ENCODE measurements at regions not wholly inside any gene's neighbourhood (a gene's known extent, or its start where the extent isn't known, plus 50 kb on each side); places are given as distances from the start of the nearest gene placed in this dataset.

DNA sequence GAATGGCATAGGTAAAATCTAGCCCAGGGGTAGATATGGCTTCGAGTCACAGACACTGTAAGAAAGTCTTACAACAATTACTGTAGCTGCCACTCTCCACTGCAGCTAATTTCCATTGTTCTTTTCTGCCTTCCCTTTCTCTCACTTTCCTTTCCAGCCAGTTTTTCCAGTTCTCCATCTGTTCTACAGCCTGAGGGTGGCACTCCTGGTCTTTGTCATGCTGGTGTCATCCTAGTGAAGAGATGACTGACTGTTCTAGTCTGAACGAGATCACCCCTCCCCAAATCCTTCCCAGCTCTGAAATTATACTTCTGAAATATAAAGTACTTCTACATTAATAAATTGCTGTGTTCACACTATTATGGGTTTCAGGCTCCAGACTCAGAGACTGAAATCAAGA lies 74.2 kb upstream of the CSRP2 start:
- H3K27me3 Mint-ChIP-seq (ENCODE audit: unreplicated experiment) = peaks cover 2% of the 10 kb centered on the region
- peak; percentile 13 for TF ChIP-seq CTCF (IDR thresholded peaks at IDR 0.05)
- no peak overlapping the region for H3K4me3 Mint-ChIP-seq (ENCODE audit: unreplicated experiment)
- H3K9me3 Mint-ChIP-seq (ENCODE audit: unreplicated experiment) = no peaks in the 10 kb centered on the region
- DNase-seq (ENCODE audit: extremely low spot score, unreplicated experiment) = no peak
- peaks cover 10% of the 10 kb centered on the region for H3K4me1 Mint-ChIP-seq (ENCODE audit: unreplicated experiment)
- no peaks in the 10 kb centered on the region for H3K36me3 Mint-ChIP-seq (ENCODE audit: unreplicated experiment)
- H3K27ac Mint-ChIP-seq (ENCODE audit: unreplicated experiment) = no peak overlapping the region

DNA sequence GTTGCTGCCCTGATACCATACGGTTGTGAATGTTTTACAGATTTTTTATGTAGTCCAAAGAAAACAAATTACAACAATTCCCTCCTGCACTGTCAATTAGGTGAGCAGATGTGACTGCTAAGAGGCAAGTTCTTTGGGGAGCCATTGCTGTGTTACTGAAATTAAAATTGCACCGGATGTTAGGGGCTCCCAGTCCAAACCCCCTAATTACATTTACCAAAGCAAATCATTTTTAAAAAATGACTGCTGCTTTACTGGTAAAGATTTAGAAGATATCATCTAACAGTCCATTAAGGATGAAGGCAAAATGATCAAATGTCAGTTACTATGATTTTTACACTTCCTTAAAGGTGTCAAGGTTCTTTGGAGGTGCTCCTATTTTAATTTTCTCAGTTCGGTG lies 70.1 kb upstream of the CSRP2 start:
- no peak for DNase-seq (ENCODE audit: extremely low spot score, unreplicated experiment)
- no peak for TF ChIP-seq CTCF (IDR thresholded peaks at IDR 0.05)
- Mint-ChIP-seq H3K4me3 (ENCODE audit: unreplicated experiment) (no peak overlapping the region), H3K4me1 (ENCODE audit: unreplicated experiment) (peaks cover 17% of the 10 kb centered on the region), H3K36me3 (ENCODE audit: unreplicated experiment) (no peaks in the 10 kb centered on the region), H3K9me3 (ENCODE audit: unreplicated experiment) (no peaks in the 10 kb centered on the region), H3K27me3 (ENCODE audit: unreplicated experiment) (no peaks in the 10 kb centered on the region), H3K27ac (ENCODE audit: unreplicated experiment) (no peak overlapping the region)

DNA sequence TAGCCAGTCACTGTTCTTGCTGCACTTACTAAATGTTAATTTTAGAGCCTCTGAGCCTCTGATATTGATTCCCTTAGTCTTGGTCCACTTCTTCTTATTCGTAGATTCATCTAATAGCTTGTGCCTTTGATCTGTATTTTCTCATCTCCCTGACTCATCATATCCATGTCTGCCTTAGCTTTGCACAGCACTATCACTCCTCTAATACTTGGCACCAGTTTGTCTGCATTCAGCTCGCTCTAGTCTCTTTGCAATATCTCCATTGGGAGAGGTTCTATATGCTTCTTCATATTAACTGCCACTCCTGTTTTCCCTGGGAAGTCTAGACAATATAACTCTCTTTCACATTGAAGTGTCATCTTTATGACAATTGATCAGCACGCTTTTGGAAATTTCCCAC lies 68.5 kb upstream of the CSRP2 start:
- DNase-seq (ENCODE audit: extremely low spot score, unreplicated experiment) = no peak
- H3K27ac Mint-ChIP-seq (ENCODE audit: unreplicated experiment) = no peak overlapping the region
- H3K36me3 Mint-ChIP-seq (ENCODE audit: unreplicated experiment) = no peaks in the 10 kb centered on the region
- no peak for TF ChIP-seq CTCF (IDR thresholded peaks at IDR 0.05)
- no peak overlapping the region for H3K4me3 Mint-ChIP-seq (ENCODE audit: unreplicated experiment)
- no peaks in the 10 kb centered on the region for H3K27me3 Mint-ChIP-seq (ENCODE audit: unreplicated experiment)
- no peaks in the 10 kb centered on the region for H3K9me3 Mint-ChIP-seq (ENCODE audit: unreplicated experiment)
- H3K4me1 Mint-ChIP-seq (ENCODE audit: unreplicated experiment) = peaks cover 29% of the 10 kb centered on the region

DNA sequence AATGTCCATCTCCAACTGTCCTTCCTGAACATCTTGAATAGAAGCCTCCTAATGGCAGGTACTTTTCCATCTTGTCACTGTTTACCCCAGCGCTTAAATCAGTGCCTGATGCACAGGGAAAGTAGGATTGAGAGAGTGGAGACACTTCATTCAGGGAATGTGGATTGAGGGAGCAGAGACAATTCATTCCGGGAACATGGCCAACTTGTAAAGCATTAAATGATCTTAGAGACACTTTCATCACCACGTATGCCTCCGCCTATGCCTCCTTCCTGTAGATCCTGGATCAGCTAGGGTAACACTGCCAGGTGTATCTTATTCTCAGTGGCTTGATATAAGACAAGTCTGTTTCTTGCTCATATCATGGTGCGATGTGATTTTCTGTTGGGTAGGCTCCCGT lies 67.6 kb upstream of the CSRP2 start:
- TF ChIP-seq CTCF (IDR thresholded peaks at IDR 0.05) = no peak
- no peaks in the 10 kb centered on the region for H3K27me3 Mint-ChIP-seq (ENCODE audit: unreplicated experiment)
- H3K9me3 Mint-ChIP-seq (ENCODE audit: unreplicated experiment) = no peaks in the 10 kb centered on the region
- no peaks in the 10 kb centered on the region for H3K36me3 Mint-ChIP-seq (ENCODE audit: unreplicated experiment)
- no peak overlapping the region for H3K27ac Mint-ChIP-seq (ENCODE audit: unreplicated experiment)
- peaks cover 32% of the 10 kb centered on the region for H3K4me1 Mint-ChIP-seq (ENCODE audit: unreplicated experiment)
- DNase-seq (ENCODE audit: extremely low spot score, unreplicated experiment) = no peak
- H3K4me3 Mint-ChIP-seq (ENCODE audit: unreplicated experiment) = no peak overlapping the region

DNA sequence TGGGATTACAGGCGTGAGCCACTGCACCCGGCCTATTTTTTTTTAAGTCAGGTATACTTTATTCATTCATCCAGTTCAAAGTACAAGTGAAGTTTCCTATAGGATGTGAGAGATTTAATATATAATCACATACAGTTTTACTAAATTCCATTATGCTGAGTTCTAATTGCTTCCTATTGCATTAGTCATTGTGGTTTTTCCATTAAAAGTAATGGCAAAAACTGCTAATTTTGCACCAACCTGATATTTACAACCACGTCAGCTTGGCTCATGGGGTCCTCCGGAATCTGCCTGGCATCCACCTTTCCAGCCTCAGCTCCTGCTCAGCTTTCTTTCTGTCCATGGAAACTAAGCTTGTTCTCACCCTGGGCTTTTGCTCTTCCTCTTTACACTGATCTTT lies 67.0 kb upstream of the CSRP2 start:
- TF ChIP-seq CTCF (IDR thresholded peaks at IDR 0.05) = no peak
- DNase-seq (ENCODE audit: extremely low spot score, unreplicated experiment) = no peak
- peaks cover 32% of the 10 kb centered on the region for H3K4me1 Mint-ChIP-seq (ENCODE audit: unreplicated experiment)
- H3K4me3 Mint-ChIP-seq (ENCODE audit: unreplicated experiment) = no peak overlapping the region
- H3K36me3 Mint-ChIP-seq (ENCODE audit: unreplicated experiment) = no peaks in the 10 kb centered on the region
- no peaks in the 10 kb centered on the region for H3K27me3 Mint-ChIP-seq (ENCODE audit: unreplicated experiment)
- no peak overlapping the region for H3K27ac Mint-ChIP-seq (ENCODE audit: unreplicated experiment)
- no peaks in the 10 kb centered on the region for H3K9me3 Mint-ChIP-seq (ENCODE audit: unreplicated experiment)

Measured in osteocyte (in vitro differentiated cells).